Neural cell (in vitro differentiated cells): ENCODE measurements at regions not wholly inside any gene's neighbourhood (a gene's known extent, or its start where the extent isn't known, plus 50 kb on each side); places are given as distances from the start of the nearest gene placed in this dataset.
"Not testable (repeated sequence)": the region's sequence is repeated elsewhere in the genome, so short reads cannot be mapped to it uniquely, and the experiment has no call there.

Source experiments
- H2AFZ ChIP-seq: fragments of 200-600, 300-800 bp; sonication (generic), shearing (Covaris generic); 2 replicates; pipeline ENCODE4 v1.6.0; 2014; ENCODE audit warnings: low read depth, mild to moderate bottlenecking, antibody characterized with exemption, low read length, moderate library complexity
- H3F3A ChIP-seq: fragments of 200-600 bp; shearing (Covaris generic); 2 replicates; pipeline ENCODE4 v1.6.1; 2016; ENCODE audit warnings: mild to moderate bottlenecking, moderate library complexity, mixed read lengths, antibody characterized with exemption, low read length; ENCODE audit not compliant: insufficient read depth, poor library complexity, severe bottlenecking
- H3K27ac ChIP-seq: fragments of 200-600, 300-800 bp; sonication (generic), shearing (Covaris generic); 2 replicates; pipeline ENCODE4 v1.5.1; 2014; ENCODE audit warnings: mild to moderate bottlenecking, low read length, moderate library complexity
- H3K27me3 ChIP-seq: fragments of 300-800, 200-600 bp; sonication (generic), shearing (Covaris generic); 2 replicates; pipeline ENCODE4 v1.6.0; 2014; ENCODE audit warnings: mild to moderate bottlenecking, low read depth, low read length, moderate library complexity; ENCODE audit not compliant: insufficient read depth
- H3K36me3 ChIP-seq: fragments of 300-800, 200-600 bp; sonication (generic), shearing (Covaris generic); 2 replicates; pipeline ENCODE4 v1.5.1; 2014; ENCODE audit warnings: mild to moderate bottlenecking, antibody characterized with exemption, low read length, moderate library complexity; ENCODE audit not compliant: insufficient read depth
- H3K4me2 ChIP-seq: fragments of 300-800, 200-600 bp; sonication (generic), shearing (Covaris generic); 2 replicates; pipeline ENCODE4 v1.6.0; 2014; ENCODE audit warnings: mild to moderate bottlenecking, low read length
- H3K4me3 ChIP-seq: fragments of 300-800, 200-600 bp; sonication (generic), shearing (Covaris generic); 2 replicates; pipeline ENCODE4 v1.5.1; 2014; ENCODE audit warnings: mild to moderate bottlenecking, low read length, moderate library complexity
- H3K79me2 ChIP-seq: fragments of 200-600 bp; shearing (Covaris generic); replicated peaks from 2 replicates; pipeline ENCODE4 v1.6.0; 2014; ENCODE audit warnings: mild to moderate bottlenecking, low read length, moderate library complexity; ENCODE audit not compliant: insufficient read depth
- H3K9ac ChIP-seq: fragments of 300-800, 200-600 bp; sonication (generic), shearing (Covaris generic); 2 replicates; pipeline ENCODE4 v1.6.1; 2016; ENCODE audit warnings: mild to moderate bottlenecking, low read length, mixed read lengths
- H3K9me2 ChIP-seq: fragments of 200-600 bp; shearing (Covaris generic); 2 replicates; pipeline ENCODE4 v1.6.1; 2016; ENCODE audit warnings: mild to moderate bottlenecking, low read length, mixed read lengths; ENCODE audit not compliant: insufficient read depth
- H3K9me3 ChIP-seq: fragments of 200-600, 300-800 bp; sonication (generic), shearing (Covaris generic); 2 replicates; pipeline ENCODE4 v1.6.1; 2016; ENCODE audit warnings: mild to moderate bottlenecking, mixed run types, low read length, moderate library complexity, mixed read lengths
- H4K20me1 ChIP-seq: fragments of 200-600 bp; shearing (Covaris generic); 2 replicates; pipeline ENCODE4 v1.6.1; 2016; ENCODE audit warnings: mild to moderate bottlenecking, mixed run types; ENCODE audit not compliant: insufficient read depth
- EP300 ChIP-seq: fragments of 450-650 bp; conservative IDR thresholded peaks from 2 replicates; pipeline ENCODE4 v1.6.1; 2014; ENCODE audit warnings: antibody characterized with exemption, mild to moderate bottlenecking, moderate library complexity; ENCODE audit not compliant: poor library complexity, severe bottlenecking
- EZH2 ChIP-seq: fragments of 200-600, 300-800 bp; shearing (Covaris generic), sonication (generic); IDR thresholded peaks from 2 replicates; pipeline ENCODE4 v1.6.1; 2014; ENCODE audit warnings: antibody characterized with exemption, low read length, borderline replicate concordance, mild to moderate bottlenecking; ENCODE audit not compliant: insufficient read depth, poor library complexity, severe bottlenecking
- MXI1 ChIP-seq: fragments of 450-650 bp; conservative IDR thresholded peaks from 2 replicates; pipeline ENCODE4 v1.6.1; 2014; ENCODE audit warnings: antibody characterized with exemption, mild to moderate bottlenecking; ENCODE audit not compliant: poor library complexity, severe bottlenecking
- POLR2AphosphoS5 ChIP-seq: IDR thresholded peaks from 2 replicates; pipeline ENCODE4 v1.6.1; 2012
- RAD21 ChIP-seq: fragments of 450-650 bp; conservative IDR thresholded peaks from 2 replicates; pipeline ENCODE4 v1.6.1; 2014; ENCODE audit warnings: antibody characterized with exemption, mild to moderate bottlenecking, moderate library complexity
- SMC3 ChIP-seq: fragments of 450-650 bp; conservative IDR thresholded peaks from 2 replicates; pipeline ENCODE4 v1.6.1; 2014; ENCODE audit warnings: antibody characterized with exemption, mild to moderate bottlenecking, moderate library complexity; ENCODE audit not compliant: poor library complexity
- TAF1 ChIP-seq: IDR thresholded peaks from 2 replicates; pipeline ENCODE4 v1.6.1; 2012; ENCODE audit warnings: low read depth
- TF ChIP-seq, protein P1 (sequence below): IDR thresholded peaks from 2 replicates; pipeline ENCODE4 v1.6.1; 2012; ENCODE audit warnings: borderline replicate concordance
- TF ChIP-seq, protein P2 (sequence below): fragments of 450-650 bp; IDR thresholded peaks from 2 replicates; pipeline ENCODE4 v1.5.1; 2014; ENCODE audit warnings: antibody characterized with exemption, mild to moderate bottlenecking, moderate library complexity; ENCODE audit not compliant: poor library complexity, severe bottlenecking

DNA sequence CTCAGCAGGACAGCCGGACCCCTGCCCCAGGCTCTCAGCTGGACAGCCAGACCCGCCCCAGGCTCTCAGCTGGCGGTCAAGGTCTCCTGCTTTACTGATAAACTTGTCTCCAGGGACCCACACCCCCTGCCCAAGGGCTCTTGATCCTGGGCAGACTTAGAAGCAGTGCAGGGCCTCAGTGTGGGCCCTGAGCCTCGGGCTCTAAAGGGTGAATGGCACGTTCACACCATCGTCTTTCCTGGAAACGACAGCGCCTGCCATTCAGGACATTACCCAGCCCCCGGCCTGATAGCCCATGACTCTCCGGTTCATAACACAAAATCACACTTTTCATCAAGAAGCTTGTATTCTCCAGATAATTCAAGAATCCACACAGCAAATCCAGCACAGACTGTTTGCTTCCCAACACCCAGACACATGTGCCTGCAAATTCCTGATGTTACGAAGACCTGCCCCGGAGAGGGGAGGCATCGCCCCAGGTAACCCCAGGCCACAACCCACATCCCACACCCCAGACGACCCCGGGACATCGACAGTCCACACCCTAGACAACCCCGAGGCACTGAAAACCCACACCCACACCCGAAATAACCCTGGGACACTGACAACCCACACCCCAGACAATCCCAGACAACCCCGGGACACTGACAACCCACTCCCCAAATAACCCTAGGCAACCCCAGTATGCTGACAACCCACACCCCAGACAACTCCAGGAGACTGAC, 136.8 kb downstream of the FAM53A start:
- Histone ChIP-seq H3K27me3 (no peaks in the 10 kb centered on the region), H3K4me2 (no peak overlapping the region), H4K20me1 (no peaks in the 10 kb centered on the region), H3K9me3 (no peaks in the 10 kb centered on the region), H2AFZ (no peak overlapping the region), H3K4me3 (no peak overlapping the region), H3K9ac (no peak overlapping the region), H3K79me2 (no peaks in the 10 kb centered on the region), H3F3A (no peaks in the 10 kb centered on the region), H3K27ac (no peak overlapping the region), H3K36me3 (no peaks in the 10 kb centered on the region), H3K9me2 (no peaks in the 10 kb centered on the region)
- no peak for TF ChIP-seq RAD21

DNA sequence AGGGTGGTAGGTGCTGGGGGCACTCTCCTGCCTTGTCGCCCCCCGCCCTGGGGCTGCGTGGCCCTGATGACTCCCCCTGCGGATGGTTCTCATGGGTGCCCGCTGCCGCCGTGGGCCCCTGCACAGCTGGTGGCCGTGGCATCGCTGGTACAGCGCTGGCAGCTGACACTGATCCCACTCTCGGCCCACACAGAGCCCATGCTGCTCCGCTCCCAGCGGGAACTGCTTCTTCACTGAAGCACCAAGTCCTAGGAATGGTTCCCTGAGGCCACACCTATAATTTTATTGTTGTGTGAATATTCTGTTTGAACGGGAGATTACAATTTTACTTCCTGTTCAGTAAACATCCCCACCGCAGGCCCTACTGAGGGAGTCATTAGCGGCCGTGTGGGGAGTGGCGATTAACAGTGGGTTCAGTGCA, 138.6 kb upstream of the NKX1-1 start:
- no peak overlapping the region for H3K27ac ChIP-seq
- TF ChIP-seq, protein P1, sequence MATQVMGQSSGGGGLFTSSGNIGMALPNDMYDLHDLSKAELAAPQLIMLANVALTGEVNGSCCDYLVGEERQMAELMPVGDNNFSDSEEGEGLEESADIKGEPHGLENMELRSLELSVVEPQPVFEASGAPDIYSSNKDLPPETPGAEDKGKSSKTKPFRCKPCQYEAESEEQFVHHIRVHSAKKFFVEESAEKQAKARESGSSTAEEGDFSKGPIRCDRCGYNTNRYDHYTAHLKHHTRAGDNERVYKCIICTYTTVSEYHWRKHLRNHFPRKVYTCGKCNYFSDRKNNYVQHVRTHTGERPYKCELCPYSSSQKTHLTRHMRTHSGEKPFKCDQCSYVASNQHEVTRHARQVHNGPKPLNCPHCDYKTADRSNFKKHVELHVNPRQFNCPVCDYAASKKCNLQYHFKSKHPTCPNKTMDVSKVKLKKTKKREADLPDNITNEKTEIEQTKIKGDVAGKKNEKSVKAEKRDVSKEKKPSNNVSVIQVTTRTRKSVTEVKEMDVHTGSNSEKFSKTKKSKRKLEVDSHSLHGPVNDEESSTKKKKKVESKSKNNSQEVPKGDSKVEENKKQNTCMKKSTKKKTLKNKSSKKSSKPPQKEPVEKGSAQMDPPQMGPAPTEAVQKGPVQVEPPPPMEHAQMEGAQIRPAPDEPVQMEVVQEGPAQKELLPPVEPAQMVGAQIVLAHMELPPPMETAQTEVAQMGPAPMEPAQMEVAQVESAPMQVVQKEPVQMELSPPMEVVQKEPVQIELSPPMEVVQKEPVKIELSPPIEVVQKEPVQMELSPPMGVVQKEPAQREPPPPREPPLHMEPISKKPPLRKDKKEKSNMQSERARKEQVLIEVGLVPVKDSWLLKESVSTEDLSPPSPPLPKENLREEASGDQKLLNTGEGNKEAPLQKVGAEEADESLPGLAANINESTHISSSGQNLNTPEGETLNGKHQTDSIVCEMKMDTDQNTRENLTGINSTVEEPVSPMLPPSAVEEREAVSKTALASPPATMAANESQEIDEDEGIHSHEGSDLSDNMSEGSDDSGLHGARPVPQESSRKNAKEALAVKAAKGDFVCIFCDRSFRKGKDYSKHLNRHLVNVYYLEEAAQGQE: no peak
- TF ChIP-seq TAF1 (no peak), RAD21 (no peak), SMC3 (no peak), EZH2 (no peak), POLR2AphosphoS5 (no peak), EP300 (no peak), MXI1 (no peak)
- TF ChIP-seq, protein P2, sequence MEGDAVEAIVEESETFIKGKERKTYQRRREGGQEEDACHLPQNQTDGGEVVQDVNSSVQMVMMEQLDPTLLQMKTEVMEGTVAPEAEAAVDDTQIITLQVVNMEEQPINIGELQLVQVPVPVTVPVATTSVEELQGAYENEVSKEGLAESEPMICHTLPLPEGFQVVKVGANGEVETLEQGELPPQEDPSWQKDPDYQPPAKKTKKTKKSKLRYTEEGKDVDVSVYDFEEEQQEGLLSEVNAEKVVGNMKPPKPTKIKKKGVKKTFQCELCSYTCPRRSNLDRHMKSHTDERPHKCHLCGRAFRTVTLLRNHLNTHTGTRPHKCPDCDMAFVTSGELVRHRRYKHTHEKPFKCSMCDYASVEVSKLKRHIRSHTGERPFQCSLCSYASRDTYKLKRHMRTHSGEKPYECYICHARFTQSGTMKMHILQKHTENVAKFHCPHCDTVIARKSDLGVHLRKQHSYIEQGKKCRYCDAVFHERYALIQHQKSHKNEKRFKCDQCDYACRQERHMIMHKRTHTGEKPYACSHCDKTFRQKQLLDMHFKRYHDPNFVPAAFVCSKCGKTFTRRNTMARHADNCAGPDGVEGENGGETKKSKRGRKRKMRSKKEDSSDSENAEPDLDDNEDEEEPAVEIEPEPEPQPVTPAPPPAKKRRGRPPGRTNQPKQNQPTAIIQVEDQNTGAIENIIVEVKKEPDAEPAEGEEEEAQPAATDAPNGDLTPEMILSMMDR: no peak
- H3K9ac ChIP-seq: no peak overlapping the region
- H3K9me3 ChIP-seq: no peaks in the 10 kb centered on the region
- H3K36me3 ChIP-seq: no peaks in the 10 kb centered on the region
- H3K9me2 ChIP-seq: no peaks in the 10 kb centered on the region
- no peak overlapping the region for H3K4me3 ChIP-seq
- H3K27me3 ChIP-seq: no peaks in the 10 kb centered on the region
- H4K20me1 ChIP-seq: no peaks in the 10 kb centered on the region
- no peaks in the 10 kb centered on the region for H3F3A ChIP-seq
- H3K4me2 ChIP-seq: no peak overlapping the region
- no peaks in the 10 kb centered on the region for H3K79me2 ChIP-seq
- H2AFZ ChIP-seq: no peak overlapping the region

DNA sequence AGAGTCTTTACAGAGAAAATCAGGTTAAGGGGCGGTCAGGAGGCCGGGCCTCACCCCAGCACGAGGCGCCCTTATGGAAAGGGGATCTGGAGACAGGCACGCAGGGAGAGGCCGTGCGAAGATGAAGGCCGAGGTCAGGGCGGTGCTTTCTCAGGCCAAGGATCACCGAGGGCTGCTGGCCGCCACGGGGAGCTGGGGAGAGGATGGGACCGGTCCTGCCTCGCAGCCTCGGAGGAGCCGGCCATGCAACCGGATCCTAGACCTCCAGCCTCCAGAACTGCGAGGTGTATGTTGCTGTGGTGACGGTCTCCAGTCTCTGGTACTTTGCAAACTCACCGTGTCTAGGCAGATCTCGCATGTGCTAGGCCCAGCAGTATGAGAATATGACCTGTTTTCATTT, 138.2 kb upstream of the NKX1-1 start:
- H4K20me1 ChIP-seq, H3K9ac ChIP-seq, H3K79me2 ChIP-seq, H3K27me3 ChIP-seq, H2AFZ ChIP-seq, H3K4me3 ChIP-seq, H3K36me3 ChIP-seq, H3K9me2 ChIP-seq, H3K4me2 ChIP-seq, H3K27ac ChIP-seq, H3F3A ChIP-seq, H3K9me3 ChIP-seq: not testable (repeated sequence)
